ENCODE measurements at regions not wholly inside any gene's neighbourhood (a gene's known extent, or its start where the extent isn't known, plus 50 kb on each side); places are given as distances from the start of the nearest gene placed in this dataset.

DNA sequence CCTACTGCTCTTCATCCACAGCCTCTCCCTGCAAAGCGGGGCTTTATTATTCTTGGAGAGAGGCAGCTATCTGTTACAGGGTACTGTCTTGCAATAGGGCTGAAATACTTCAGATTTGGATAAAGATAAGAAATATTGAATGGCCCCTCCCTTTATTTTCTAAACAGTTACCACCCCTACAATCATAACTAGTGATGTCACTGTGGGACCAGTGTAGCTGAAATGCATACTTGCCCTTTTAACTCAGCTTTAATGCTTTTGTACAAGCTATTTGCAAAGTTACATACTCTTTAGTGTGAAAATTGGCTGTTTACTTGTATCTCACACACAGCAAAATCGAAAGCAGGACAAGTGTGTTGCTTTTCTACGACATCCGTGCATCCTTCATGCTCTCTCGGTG is 261.7 kb upstream of the GATB start:
- ChIA-PET CTCF (interaction anchor here (0.9 kb wide), 1 partner anchor 449 kb away, joined by 3 read pairs; no protein-coding TSS in a partner anchor), POLR2A (interaction anchor here (1.0 to 1.9 kb wide), 3 partner anchors 9 to 301 kb away, joined by 3 to 5 read pairs (median 3); no protein-coding TSS in a partner anchor)
- Histone ChIP-seq H3K27ac (ENCODE audit: low read depth, low read length) (no peak overlapping the region), H3K36me3 (ENCODE audit: control insufficient read depth in 2 of 3, insufficient read depth in 3 of 3, low read length in 3 of 3) (no peaks in the 10 kb centered on the region), H3K27me3 (ENCODE audit: control insufficient read depth in 2 of 2, insufficient read depth in 2 of 2, low read length in 2 of 2) (no peaks in the 10 kb centered on the region), H3K4me1 (ENCODE audit: control insufficient read depth in 2 of 2, insufficient read depth in 2 of 2, low read length in 2 of 2) (peaks cover 12 to 15% of the 10 kb centered on the region in 2 donors), H3K9me3 (ENCODE audit: control insufficient read depth in 2 of 3, low read length in 3 of 3) (no peaks in the 10 kb centered on the region), H3K4me3 (ENCODE audit: low read length) (no peak overlapping the region)
- Mint-ChIP-seq H3K27ac (no peak overlapping the region), H3K27me3 (peaks cover 0 to 4% (median 0%) of the 10 kb centered on the region in 5 donors), H3K4me3 (no peak overlapping the region), H3K9me3 (peaks cover 0 to 3% (median 0%) of the 10 kb centered on the region in 11 donors), H3K36me3 (peaks cover 0 to 11% (median 0%) of the 10 kb centered on the region in 5 donors), H3K4me1 (peaks cover 0 to 15% (median 0%) of the 10 kb centered on the region in 7 donors)
- no peak for ATAC-seq
- intact Hi-C loops (cut with micrococcal nuclease) = no loop called here
- DNase-seq = no peak

- POLR2A ChIA-PET = interaction anchor here (1.0 to 1.9 kb wide), 3 partner anchors 10 to 301 kb away, joined by 3 to 5 read pairs (median 3); no protein-coding TSS in a partner anchor
- Mint-ChIP-seq H3K4me3 (no peak overlapping the region), H3K9me3 (peaks cover 0 to 2% (median 0%) of the 10 kb centered on the region in 11 donors), H3K27ac (no peak overlapping the region), H3K4me1 (peaks cover 0 to 15% (median 0%) of the 10 kb centered on the region in 7 donors), H3K27me3 (peaks cover 0 to 4% (median 0%) of the 10 kb centered on the region in 5 donors), H3K36me3 (peaks cover 0 to 10% (median 0%) of the 10 kb centered on the region in 5 donors)
- intact Hi-C loops (cut with micrococcal nuclease) = no loop called here
- H3K36me3 ChIP-seq (ENCODE audit: control insufficient read depth in 2 of 3, insufficient read depth in 3 of 3, low read length in 3 of 3) = no peaks in the 10 kb centered on the region
- CTCF ChIA-PET = interaction anchor here (0.9 kb wide), 1 partner anchor 450 kb away, joined by 3 read pairs; no protein-coding TSS in a partner anchor
- H3K27me3 ChIP-seq (ENCODE audit: control insufficient read depth in 2 of 2, insufficient read depth in 2 of 2, low read length in 2 of 2) = no peaks in the 10 kb centered on the region
- no peaks in the 10 kb centered on the region for H3K9me3 ChIP-seq (ENCODE audit: control insufficient read depth in 2 of 3, low read length in 3 of 3)
- peaks cover 12 to 15% of the 10 kb centered on the region in 2 donors for H3K4me1 ChIP-seq (ENCODE audit: control insufficient read depth in 2 of 2, insufficient read depth in 2 of 2, low read length in 2 of 2)
- H3K4me3 ChIP-seq (ENCODE audit: low read length) = no peak overlapping the region
- H3K27ac ChIP-seq (ENCODE audit: low read depth, low read length) = no peak overlapping the region
- ATAC-seq = no peak
- no peak for DNase-seq
These were observed 261.1 kb upstream of the GATB start for GRCh38 chr4:152021788-152022438.

DNA sequence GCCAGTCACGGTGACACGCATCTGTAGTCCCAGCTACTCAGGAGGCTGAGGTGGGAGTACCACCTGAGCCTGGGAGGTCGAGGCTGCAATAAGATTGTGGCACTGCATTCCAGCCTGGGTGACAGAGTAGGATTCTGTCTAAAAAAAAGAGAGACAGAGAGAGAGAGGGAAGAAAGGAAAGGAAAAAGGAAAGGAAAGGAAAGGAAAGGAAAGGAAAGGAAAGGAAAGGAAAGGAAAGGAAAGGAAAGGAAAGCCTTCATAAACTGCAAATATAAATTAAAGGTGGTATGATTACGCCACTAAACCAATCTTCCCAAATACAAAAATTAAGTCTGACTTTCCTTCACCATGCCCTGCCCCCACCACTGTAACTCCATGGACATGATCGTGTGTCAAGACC is 259.3 kb upstream of the GATB start:
- Histone ChIP-seq H3K36me3 (ENCODE audit: control insufficient read depth in 2 of 3, insufficient read depth in 3 of 3, low read length in 3 of 3) (no peaks in the 10 kb centered on the region), H3K4me3 (ENCODE audit: low read length) (no peak overlapping the region), H3K27me3 (ENCODE audit: control insufficient read depth in 2 of 2, insufficient read depth in 2 of 2, low read length in 2 of 2) (no peaks in the 10 kb centered on the region), H3K9me3 (ENCODE audit: control insufficient read depth in 2 of 3, low read length in 3 of 3) (no peaks in the 10 kb centered on the region), H3K27ac (ENCODE audit: low read depth, low read length) (no peak overlapping the region), H3K4me1 (ENCODE audit: control insufficient read depth in 2 of 2, insufficient read depth in 2 of 2, low read length in 2 of 2) (peaks cover 8 to 9% of the 10 kb centered on the region in 2 donors)
- intact Hi-C loops (cut with micrococcal nuclease) = no loop called here
- Mint-ChIP-seq H3K9me3 (no peaks in the 10 kb centered on the region), H3K4me3 (no peak overlapping the region), H3K27ac (no peak overlapping the region), H3K4me1 (peaks cover under 1 to 16% (median 13%) of the 10 kb centered on the region in 7 donors), H3K27me3 (peaks cover 0 to 4% (median 0%) of the 10 kb centered on the region in 5 donors), H3K36me3 (peaks cover 0 to 3% (median 0%) of the 10 kb centered on the region in 5 donors)
- ATAC-seq = no peak
- ChIA-PET POLR2A (interaction anchor here (1.2 kb wide), 1 partner anchor 13 kb away, joined by 3 read pairs; no protein-coding TSS in a partner anchor), CTCF (interaction anchor here (0.7 kb wide), 1 partner anchor 260 kb away, joined by 3 read pairs; no protein-coding TSS in a partner anchor)
- DNase-seq = no peak

DNA sequence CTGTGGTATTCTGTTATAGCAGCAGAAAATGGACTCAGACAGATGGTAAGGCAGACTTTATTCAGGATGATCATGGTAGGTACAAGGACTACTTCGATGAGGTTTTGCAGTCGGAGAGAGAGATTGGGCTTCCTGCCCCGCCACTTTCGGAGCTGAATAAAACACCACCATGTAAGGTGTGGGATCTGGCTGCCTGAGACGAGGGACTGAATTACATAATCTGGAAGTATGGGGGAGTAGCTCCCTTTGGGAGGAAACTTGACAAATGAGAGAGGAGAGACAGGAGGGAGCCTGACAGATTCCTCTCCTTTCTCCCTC is 255.5 kb upstream of the GATB start:
- Mint-ChIP-seq H3K9me3 (peaks cover 0 to 11% (median 2%) of the 10 kb centered on the region in 11 donors), H3K4me1 (peaks cover 27 to 50% (median 33%) of the 10 kb centered on the region in 7 donors), H3K27ac (peak overlapping the region in 1 of 9 donors; percentile 60), H3K36me3 (peaks cover 0 to 20% (median 0%) of the 10 kb centered on the region in 5 donors), H3K27me3 (peaks cover 0 to 4% (median 0%) of the 10 kb centered on the region in 5 donors), H3K4me3 (no peak overlapping the region)
- H3K27me3 ChIP-seq (ENCODE audit: control insufficient read depth in 2 of 2, insufficient read depth in 2 of 2, low read length in 2 of 2) = no peaks in the 10 kb centered on the region
- H3K4me1 ChIP-seq (ENCODE audit: control insufficient read depth in 2 of 2, insufficient read depth in 2 of 2, low read length in 2 of 2) = peaks cover 23% of the 10 kb centered on the region in 2 donors
- peaks cover 0 to 4% (median 0%) of the 10 kb centered on the region in 3 experiments for H3K9me3 ChIP-seq (ENCODE audit: control insufficient read depth in 2 of 3, low read length in 3 of 3)
- no peak overlapping the region for H3K27ac ChIP-seq (ENCODE audit: low read depth, low read length)
- no peak for DNase-seq
- H3K4me3 ChIP-seq (ENCODE audit: low read length) = no peak overlapping the region
- no peak for ATAC-seq
- intact Hi-C loops (cut with micrococcal nuclease) = loop anchor here in 1 of 2 donors (10.0 kb wide), 1 partner anchor 911 kb away; no protein-coding TSS in a partner anchor
- H3K36me3 ChIP-seq (ENCODE audit: control insufficient read depth in 2 of 3, insufficient read depth in 3 of 3, low read length in 3 of 3) = no peaks in the 10 kb centered on the region
- ChIA-PET CTCF (no interaction called here), POLR2A (interaction anchor here (1.1 kb wide), 1 partner anchor 9 kb away, joined by 3 read pairs; no protein-coding TSS in a partner anchor)

GRCh38 chr4:152015597-152016302 is 254.9 kb upstream of the GATB start:
- peak overlapping the region in 1 of 10 donors; percentile 38 for H3K4me3 Mint-ChIP-seq
- Histone ChIP-seq H3K4me1 (ENCODE audit: control insufficient read depth in 2 of 2, insufficient read depth in 2 of 2, low read length in 2 of 2) (peaks cover 28% of the 10 kb centered on the region in 2 donors), H3K27me3 (ENCODE audit: control insufficient read depth in 2 of 2, insufficient read depth in 2 of 2, low read length in 2 of 2) (no peaks in the 10 kb centered on the region), H3K27ac (ENCODE audit: low read depth, low read length) (no peak overlapping the region), H3K36me3 (ENCODE audit: control insufficient read depth in 2 of 3, insufficient read depth in 3 of 3, low read length in 3 of 3) (no peaks in the 10 kb centered on the region), H3K4me3 (ENCODE audit: low read length) (no peak overlapping the region), H3K9me3 (ENCODE audit: control insufficient read depth in 2 of 3, low read length in 3 of 3) (peaks cover 0 to 4% (median 0%) of the 10 kb centered on the region in 3 experiments)
- peaks cover 0 to 11% (median 2%) of the 10 kb centered on the region in 11 donors for H3K9me3 Mint-ChIP-seq
- DNase-seq (no peak), ATAC-seq (no peak)
- H3K4me1 Mint-ChIP-seq = peaks cover 31 to 55% (median 38%) of the 10 kb centered on the region in 7 donors
- intact Hi-C loops (cut with micrococcal nuclease) = loop anchor here in 1 of 2 donors (2.0 to 10.0 kb wide), 2 partner anchors 255 to 911 kb away; partner anchors contain the start of gene GATB
- POLR2A ChIA-PET = interaction anchor here (1.1 kb wide), 1 partner anchor 9 kb away, joined by 3 read pairs; no protein-coding TSS in a partner anchor
- peaks cover 0 to 4% (median 0%) of the 10 kb centered on the region in 5 donors for H3K27me3 Mint-ChIP-seq
- CTCF ChIA-PET = no interaction called here
- H3K36me3 Mint-ChIP-seq = peaks cover 0 to 22% (median 0%) of the 10 kb centered on the region in 5 donors
- H3K27ac Mint-ChIP-seq = peak overlapping the region in 4 of 9 donors; percentile 1 to 60 (median 25)

GRCh38 chr4:152014280-152014679 is 253.5 kb upstream of the GATB start:
- no peaks in the 10 kb centered on the region for H3K27me3 ChIP-seq (ENCODE audit: control insufficient read depth in 2 of 2, insufficient read depth in 2 of 2, low read length in 2 of 2)
- H3K27ac ChIP-seq (ENCODE audit: low read depth, low read length) = no peak overlapping the region
- no peaks in the 10 kb centered on the region for H3K36me3 ChIP-seq (ENCODE audit: control insufficient read depth in 2 of 3, insufficient read depth in 3 of 3, low read length in 3 of 3)
- H3K9me3 Mint-ChIP-seq = peaks cover 0 to 11% (median 2%) of the 10 kb centered on the region in 11 donors
- H3K36me3 Mint-ChIP-seq = peaks cover 0 to 22% (median 0%) of the 10 kb centered on the region in 5 donors
- intact Hi-C loops (cut with micrococcal nuclease) = loop anchor here (1.0 to 10.0 kb wide), 6 partner anchors 38 to 909 kb away; partner anchors contain the start of gene GATB (in 1 of the 2)
- DNase-seq (peak in 4 of 9 donors; percentile 18 to 45 (median 29)), ATAC-seq (peak; percentile 33)
- H3K27me3 Mint-ChIP-seq = peaks cover 0 to 4% (median 0%) of the 10 kb centered on the region in 5 donors
- H3K4me1 Mint-ChIP-seq = peaks cover 41 to 67% (median 52%) of the 10 kb centered on the region in 7 donors
- peaks cover 0 to 4% (median 0%) of the 10 kb centered on the region in 3 experiments for H3K9me3 ChIP-seq (ENCODE audit: control insufficient read depth in 2 of 3, low read length in 3 of 3)
- H3K4me3 Mint-ChIP-seq = peak overlapping the region; percentile 14 to 73 (median 59)
- ChIA-PET CTCF (no interaction called here), POLR2A (no interaction called here)
- no peak overlapping the region for H3K4me3 ChIP-seq (ENCODE audit: low read length)
- peak overlapping the region; percentile 50 to 88 (median 80) for H3K27ac Mint-ChIP-seq
- peaks cover 36 to 40% of the 10 kb centered on the region in 2 donors for H3K4me1 ChIP-seq (ENCODE audit: control insufficient read depth in 2 of 2, insufficient read depth in 2 of 2, low read length in 2 of 2)
